Right ventricle myocardium inferior (tissue), 1 donor: ENCODE measurements at regions not wholly inside any gene's neighbourhood (a gene's known extent, or its start where the extent isn't known, plus 50 kb on each side); places are given as distances from the start of the nearest gene placed in this dataset.

Experiments
- ATAC-seq: fragments of 200-7000 bp; cut with Tn5 transposase; one replicate; pipeline ENCODE4 v1.9.1; 2020; ENCODE audit warnings: mild to moderate bottlenecking, moderate library complexity
- DNase-seq: peaks from one replicate; pipeline ENCODE4 v3.0.0; 2021; ENCODE audit errors: missing footprints
- intact Hi-C: fragments of 100-400 bp; cut with DNase I; formaldehyde crosslinking; loops from one replicate; pipeline ENCODE4 v1.11.0; 2022
- donor health status: DM: no; HTN: yes; CAD: no; lungs with severe emphysema.

DNA sequence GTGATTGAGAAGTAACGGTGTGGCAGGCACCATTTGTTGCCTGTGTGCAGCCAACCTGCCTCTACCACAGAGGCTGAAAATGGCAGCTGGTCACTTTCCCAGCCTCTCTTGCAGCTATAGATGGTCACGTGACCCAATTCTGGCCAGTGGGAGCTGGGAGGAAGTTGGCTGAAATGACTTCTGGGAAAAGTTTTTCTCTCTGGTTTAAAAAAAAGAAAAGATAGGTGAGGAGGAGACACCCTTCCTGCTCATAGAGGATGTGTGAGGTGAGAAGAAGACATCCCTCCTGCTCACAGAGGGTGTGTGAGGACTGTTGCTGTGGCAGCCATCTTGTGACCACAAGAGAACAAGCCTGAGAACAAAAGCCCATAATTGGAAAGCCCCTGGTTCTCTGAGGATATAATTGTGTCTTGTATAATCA lies 122.8 kb downstream of the SYF2 start:
- intact Hi-C loops, result loop anchor here (10.0 kb wide), 1 partner anchor 95 kb away; no protein-coding TSS in a partner anchor

DNA sequence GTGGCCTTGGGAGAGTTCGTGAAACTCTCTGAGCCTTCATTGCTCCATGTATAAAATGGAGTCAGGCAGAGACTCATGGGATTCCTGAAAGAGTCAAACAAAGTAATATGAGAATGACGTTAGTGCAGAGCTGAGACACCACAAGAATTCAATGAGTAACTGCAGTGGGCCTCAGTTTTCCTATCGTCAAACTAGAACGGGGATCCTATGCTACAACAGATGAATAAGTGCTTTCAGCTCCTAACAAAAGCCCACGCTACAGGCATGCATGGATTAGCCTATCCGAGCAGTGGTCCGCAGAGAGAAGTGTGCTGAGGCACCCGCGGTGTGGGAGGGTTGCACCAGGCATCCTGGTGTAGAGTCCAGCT lies 124.7 kb downstream of the SYF2 start:
- intact Hi-C loops, result loop anchor here (10.0 kb wide), 1 partner anchor 97 kb away; no protein-coding TSS in a partner anchor
- no peak for ATAC-seq
- DNase-seq, result peak; percentile 21

More for the DNA sequence above, 122.8 kb downstream of the SYF2 start:
- DNase-seq, result no peak
- no peak for ATAC-seq

DNA sequence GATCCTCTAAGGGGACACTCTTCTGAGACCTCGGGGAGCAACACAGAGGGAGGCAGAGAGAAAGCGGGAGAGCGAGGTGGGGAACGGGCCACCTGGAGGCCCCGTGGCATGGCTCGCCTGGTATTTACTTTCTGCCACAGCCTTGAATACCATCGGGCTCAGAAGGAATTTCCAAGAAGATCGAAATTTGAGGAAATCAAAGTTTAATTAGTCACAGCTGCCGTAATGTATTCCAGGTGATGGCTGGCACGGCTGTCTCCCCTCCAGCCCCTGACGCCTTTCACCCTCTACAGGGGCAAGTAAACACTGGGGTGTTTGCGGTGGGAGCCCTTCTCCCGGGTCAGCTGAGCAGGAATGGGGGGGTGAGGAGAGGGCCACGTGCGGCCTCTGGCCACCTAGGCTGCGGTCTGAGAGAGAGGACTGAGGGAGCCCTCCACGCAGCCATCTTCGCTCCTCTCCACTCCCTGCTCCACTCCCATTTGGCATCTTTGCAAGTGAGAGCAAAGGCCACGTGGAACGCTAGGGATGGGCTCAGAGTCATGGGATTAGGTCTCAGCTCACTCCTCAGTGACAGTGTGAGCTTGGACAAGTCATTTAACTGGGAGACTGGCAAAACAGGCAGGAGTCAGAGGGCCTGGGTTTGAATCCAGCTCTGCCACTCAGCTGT lies 125.2 kb downstream of the SYF2 start:
- DNase-seq, result no peak
- intact Hi-C loops, result loop anchor here (10.0 kb wide), 1 partner anchor 98 kb away; no protein-coding TSS in a partner anchor
- no peak for ATAC-seq

DNA sequence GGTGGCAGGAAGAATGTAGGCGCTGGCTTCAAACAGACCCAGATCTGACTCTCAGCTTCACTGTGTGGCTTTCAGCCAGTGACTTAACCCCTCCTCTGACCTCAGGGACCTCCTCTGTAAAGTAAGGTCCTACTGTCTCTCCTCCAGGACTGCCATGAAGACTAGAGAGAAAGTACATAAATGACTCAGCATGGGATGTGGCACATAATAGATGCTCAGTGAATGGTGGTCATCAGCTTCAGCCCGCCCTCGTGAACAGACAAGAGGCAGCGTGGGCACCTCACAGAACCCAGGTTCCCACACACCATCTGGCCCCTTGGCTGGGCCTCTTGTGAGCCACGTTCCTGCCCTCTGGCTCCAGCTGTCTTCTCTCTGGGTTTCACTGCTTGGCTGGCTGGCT lies 126.0 kb downstream of the SYF2 start:
- intact Hi-C loops, result loop anchor here (10.0 kb wide), 1 partner anchor 98 kb away; no protein-coding TSS in a partner anchor
- no peak for DNase-seq
- no peak for ATAC-seq

DNA sequence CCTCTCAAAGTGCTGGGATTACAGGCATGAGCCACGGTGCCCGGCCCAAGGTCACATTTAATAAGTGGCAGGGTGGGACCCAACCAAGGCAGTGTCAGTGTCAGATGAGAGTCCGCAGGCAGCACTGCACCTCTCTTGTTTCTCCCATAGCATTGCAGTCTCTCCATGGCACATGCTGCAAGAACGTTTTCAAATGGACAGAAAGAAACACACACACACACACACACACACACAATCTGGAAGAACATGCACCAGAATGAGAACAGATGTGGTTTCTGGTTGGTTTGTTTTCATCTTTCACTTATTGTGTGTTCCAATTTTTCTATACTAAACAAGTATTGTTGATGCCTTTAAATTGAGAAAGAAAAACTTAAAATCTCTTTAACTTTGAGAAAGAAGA lies 126.5 kb downstream of the SYF2 start:
- ATAC-seq (no peak), DNase-seq (no peak)
- intact Hi-C loops, result loop anchor here (10.0 kb wide), 1 partner anchor 99 kb away; no protein-coding TSS in a partner anchor

DNA sequence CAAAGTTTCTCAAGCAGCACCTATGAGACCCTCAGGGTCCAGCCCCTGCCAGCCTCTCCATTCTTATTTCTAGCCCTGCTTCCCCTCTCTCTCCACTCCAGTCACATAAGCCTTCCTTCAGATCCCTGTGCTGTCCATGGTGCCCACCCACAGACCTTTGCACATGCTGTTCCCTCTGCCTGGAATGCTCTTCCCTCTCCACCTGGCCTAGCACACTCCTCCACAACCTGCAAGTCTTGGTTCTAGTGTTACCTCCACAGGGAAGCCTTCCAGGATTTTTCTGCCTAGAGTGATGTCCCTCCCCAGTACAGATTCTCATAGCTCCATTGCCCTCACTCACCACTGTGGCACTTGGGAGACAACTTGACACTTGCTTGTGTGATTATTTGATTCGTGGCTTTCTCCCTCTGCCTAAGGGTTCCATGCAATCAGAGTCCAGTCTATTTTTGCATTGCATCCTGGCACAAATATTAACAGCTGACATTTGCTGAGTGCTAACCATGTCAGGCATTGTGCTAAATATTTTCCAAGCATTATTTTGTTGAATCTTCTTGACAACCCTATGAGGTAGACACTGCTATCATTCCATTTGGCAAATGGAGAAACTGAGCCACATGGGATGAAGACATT lies 127.3 kb downstream of the SYF2 start:
- intact Hi-C loops, result loop anchor here (5.0 to 10.0 kb wide), 3 partner anchors 100 to 258 kb away; partner anchors contain the start of gene RUNX3
- no peak for DNase-seq
- peak; percentile 77 for ATAC-seq

DNA sequence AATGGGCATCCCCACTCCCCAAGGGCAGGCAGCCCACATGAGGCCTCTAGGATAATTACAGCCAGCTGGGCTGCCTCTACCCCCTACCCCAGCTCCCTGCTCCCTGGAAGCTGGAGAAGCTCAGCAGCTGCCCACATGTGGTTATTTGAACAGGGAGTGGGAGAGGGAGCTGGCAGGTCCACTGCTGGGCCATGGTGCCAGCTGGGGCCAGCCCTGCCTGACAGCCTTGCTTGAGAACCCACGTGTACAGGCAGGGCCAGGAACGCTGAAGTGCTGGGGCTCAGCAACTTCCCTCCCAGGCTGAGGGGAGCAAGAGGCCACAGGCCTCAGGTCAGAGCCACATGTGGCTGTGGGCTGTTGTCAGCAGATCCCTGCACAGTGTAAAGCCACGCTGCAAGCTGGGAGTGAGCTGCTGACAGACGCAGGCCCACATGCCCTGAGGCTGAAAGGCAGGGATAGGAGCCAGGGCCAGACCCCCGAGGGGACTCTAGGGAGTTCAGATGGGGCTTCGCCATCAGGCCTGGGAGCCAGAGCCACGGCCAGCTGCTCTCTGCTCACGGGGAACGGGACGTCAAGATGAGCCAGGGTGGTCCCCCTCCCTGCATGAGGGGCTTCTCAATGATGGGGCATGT lies 129.0 kb downstream of the SYF2 start:
- intact Hi-C loops, result loop anchor here (5.0 to 10.0 kb wide), 3 partner anchors 102 to 256 kb away; partner anchors contain the start of gene RUNX3
- ATAC-seq, result peak; percentile 27

DNA sequence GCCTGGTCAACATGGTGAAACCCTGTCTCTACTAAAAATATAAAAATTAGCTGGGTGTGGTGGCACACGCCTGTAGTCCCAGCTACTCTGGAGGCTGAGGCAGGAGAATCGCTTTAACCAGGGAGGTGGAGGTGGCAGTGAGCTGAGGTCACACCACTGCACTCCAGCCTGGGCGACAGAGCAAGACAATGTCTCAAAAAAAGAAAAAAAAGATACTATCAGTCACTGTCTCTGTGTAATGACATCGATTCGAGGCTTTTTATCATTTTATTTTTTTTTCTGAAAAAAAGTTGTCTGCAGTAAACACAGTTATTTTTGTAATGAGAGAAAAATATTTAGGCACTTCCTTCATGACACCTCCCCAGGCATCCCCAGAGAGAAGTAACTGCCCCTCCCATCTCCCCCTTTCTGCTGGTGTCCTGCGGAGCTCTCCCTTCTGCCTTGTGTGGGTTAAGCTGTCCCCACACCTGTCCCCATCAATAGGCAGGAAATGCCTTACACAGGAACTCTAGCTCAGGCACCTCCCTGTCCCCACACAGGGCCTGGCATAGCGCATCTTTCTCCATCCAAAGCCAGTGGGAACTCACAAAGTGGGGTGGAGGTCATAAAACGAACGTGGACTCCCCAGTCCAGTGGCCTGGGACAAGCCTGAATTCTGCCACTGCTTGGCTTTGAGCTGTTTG lies 132.0 kb downstream of the SYF2 start:
- no peak for ATAC-seq
- intact Hi-C loops, result loop anchor here (5.0 to 10.0 kb wide), 3 partner anchors 105 to 253 kb away; partner anchors contain the start of gene RUNX3
- no peak for DNase-seq

More for the DNA sequence above, 129.0 kb downstream of the SYF2 start:
- no peak for DNase-seq

DNA sequence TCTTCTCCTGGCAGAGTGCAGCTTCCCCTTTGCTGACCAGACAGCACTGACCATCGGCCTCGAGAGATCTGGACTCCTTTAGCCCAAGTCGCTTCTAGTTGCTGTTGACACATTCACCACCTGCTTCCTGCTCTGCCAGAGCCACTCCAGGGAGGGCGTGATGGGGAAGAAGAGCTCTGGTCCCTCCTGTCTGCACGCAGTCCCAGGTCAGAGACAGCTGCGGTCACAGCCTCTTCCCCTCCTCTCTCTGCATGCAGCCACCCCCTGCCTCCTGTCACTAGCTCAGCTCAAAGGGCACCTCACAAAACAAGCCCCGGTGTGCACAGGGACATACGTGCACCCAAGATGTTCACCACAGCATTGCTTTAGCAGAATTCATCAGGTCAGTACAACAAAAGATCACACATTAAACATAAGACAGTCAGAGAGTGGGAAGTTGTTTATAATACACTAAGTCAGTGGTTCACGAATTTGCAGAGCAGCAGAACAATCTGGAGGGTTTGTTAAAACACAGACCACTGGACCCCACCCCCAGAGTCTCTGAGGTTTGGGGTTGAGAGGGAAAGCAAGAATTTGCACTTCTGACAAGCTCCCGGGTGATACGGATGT lies 132.9 kb downstream of the SYF2 start:
- no peak for DNase-seq
- ATAC-seq, result no peak
- intact Hi-C loops, result no loop called here

DNA sequence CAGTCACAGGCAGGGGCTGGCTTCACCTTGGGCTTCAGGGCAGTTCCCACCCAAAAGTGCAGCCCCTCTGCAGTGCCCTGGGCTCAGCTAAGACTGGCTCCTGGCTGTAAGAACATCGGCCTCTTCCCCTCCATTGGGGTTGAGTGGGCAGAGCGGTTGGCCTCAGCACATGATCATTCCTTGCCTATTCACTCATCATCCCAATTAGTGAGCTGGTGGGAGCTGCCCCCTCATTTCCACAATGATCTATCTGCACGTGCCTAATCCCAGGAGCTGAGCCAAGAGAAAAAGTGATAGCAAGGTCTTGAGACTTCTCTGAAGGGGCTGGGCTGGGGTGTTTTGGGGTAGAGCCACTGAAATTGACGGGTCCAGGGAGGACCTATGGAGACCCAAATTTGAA lies 133.6 kb downstream of the SYF2 start:
- no peak for ATAC-seq
- DNase-seq, result no peak
- intact Hi-C loops, result no loop called here

DNA sequence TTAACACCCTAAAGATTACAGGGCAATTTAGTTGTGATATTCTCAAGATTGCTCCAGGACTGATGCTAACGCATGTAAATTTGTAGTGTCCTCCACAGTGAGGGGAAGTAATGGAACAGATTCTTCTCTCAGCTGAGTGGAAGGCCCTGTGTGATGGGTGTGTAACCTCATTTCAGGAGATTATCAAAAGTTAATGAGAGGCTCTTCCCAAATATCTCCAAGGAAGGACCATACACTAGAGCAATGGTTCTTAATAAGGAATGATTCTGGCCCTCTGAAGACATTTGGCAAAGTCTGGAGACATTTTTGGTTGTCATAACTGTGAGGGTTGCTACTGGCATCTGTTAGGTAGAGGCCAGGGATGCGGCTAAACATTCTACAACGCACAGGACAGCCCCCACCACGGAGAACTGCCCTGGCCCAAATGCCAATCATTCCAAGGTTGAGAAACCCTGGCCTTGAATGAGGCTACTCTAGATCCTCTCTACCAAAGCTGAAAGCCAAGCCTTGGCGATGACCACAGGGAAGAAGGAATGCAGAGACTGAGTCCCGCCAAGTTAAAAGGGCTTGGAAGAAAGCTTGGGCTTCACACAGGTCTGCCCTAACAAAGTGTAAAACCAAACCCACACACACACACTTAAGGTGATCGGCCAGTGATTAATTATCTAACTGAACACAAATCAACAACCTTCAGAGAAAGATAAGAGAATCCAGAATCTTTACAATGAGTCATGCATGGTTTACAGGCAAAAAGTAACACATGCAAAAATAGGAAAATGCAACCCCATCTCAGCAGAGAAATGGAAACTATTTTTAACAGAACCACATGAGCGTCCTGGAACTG lies 135.8 kb downstream of the SYF2 start:
- intact Hi-C loops, result no loop called here
- no peak for ATAC-seq
- no peak for DNase-seq

DNA sequence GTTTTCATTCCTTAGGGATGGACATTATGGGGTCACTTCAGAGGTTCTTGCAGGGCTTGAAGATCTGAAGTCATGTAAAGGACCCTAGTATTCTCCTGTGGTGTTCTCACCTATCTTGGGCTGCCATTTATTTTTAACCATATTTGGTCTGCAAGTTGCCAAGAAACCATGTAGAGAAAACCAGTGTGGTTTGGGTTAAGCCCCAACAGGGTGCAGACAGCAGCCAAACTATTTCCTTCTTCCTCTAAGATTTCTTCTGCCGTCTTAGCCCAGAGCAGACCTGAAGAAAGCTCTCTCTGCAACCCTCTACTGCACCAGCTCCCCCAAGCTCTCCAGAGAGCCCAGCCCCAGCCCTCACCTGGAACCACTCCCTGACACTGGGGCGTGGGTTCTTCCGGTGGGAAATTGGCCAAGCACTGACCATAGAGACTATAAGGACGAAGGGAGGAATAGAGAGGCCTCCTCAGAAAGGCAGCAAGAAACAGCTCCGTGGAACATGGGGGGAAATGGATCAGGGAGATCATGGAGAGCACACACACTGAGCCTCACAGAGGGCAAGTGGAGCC lies 136.6 kb downstream of the SYF2 start:
- no peak for ATAC-seq
- intact Hi-C loops, result no loop called here
- no peak for DNase-seq

DNA sequence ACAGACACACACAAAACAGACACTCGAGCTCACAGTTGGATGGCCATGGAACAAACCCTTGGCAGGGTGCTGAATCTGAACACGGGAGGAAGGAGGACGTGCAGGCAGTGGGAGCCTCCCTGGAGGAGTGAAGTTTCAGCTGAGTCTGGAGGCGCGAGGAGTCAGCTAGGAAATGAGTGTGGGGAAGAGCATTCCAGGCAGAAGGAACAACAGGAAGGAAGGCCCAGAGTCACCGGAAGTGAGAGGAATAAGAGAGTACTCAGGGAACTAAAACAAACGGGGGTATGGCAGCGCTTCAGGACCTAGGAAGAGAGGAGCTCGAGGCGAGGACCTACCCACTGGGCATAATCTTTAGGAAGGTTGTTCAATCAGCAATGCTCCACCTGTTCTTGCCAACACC lies 137.3 kb downstream of the SYF2 start:
- DNase-seq (peak; percentile 20), ATAC-seq (no peak)
- intact Hi-C loops, result no loop called here

DNA sequence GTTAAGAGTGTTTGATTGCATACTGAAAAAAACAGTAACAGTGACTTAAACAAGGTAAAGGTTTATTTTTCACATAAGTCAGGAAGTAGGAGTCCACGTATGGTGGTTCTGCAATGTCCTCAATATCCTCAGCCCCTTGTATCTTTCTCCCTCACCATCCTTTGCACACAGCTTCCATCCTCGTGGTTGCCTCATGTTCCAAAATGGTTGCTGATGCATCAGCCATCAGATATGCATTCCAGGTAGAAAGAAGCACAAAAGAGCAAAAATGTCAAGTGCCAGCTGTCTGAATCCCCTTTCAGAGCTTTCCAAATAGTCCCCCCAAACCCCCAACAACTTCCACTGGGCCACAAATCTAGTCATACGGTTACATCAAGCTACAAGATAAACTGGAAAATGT lies 138.1 kb downstream of the SYF2 start:
- DNase-seq, result no peak
- ATAC-seq, result no peak
- intact Hi-C loops, result no loop called here

DNA sequence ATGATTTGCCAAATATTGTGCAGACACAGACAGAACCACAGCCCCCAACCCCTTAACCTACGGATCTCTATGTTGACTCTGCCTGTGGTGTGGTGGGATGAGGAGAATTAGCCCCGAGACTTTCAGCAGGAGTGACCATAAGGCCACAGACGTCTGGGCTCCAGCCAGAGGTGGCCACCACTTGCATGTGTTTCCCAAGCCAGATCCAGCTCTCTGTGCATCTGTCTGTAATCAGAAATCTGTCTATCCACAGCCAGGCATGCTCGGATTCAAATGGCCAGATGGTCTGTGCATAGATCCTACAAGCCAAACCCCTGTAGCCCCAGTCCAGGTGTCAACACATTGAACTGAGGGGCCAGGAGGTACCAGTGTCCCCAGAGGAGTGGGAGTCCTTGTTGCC lies 140.6 kb downstream of the SYF2 start:
- ATAC-seq (no peak), DNase-seq (peak; percentile 22)
- intact Hi-C loops, result no loop called here

DNA sequence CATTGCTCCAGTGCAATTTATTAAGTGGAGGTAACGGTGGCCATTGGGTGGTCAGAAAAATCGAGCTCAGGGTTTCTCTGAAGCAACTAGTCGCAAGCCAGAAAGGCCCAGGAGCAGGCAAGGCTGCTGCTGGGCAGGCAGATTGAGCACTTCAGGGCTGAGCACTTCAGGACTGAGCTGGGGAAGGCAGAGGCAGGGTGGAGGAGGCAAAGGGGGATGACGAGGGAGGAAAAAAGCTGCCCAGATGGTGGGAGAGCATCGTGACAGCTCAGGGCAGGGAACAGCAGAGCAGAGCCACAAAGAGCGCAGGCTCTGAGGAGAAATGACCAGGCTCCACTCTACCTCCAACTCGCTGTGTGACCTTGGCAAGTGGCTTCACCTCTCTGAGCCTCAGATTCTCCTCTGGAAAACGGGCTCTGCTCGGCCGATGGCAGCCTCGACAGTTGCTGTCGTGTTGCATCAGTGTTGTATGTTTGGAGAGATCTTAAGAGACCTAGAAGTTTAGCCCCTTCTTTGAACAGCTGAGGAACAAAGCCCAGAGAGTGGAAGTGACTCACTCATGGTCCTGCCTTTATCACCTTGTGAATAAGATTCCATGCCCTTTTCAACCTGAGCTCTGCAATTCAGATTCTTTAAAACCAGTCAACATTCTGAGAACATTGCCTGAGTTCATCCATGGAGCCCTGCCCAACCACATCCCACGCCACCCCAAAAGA lies 141.4 kb downstream of the SYF2 start:
- ATAC-seq (no peak), DNase-seq (peak; percentile 4)
- intact Hi-C loops, result no loop called here

DNA sequence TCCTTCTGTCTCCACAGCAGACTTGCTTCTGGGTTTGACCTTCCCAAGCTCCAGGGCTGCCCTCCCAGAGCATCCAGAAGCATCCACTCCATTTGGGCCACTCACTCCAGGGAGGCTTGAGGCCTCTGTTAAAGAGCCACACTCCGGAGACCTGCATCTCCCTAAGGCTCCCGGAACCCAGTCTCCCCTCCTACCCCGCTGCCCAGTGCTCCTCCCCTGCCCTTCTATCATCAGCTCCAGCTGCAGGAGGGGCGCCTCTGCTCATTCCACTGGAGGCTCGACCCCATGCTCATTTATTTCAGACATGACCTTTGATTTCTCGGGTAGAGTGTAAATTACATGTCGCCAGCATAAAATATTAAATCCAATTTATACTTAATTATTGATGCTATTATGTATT lies 142.5 kb downstream of the SYF2 start:
- intact Hi-C loops, result no loop called here
- no peak for ATAC-seq
- DNase-seq, result peak; percentile 40
